Endometrial microvascular endothelial cells (primary cell): ENCODE measurements at regions not wholly inside any gene's neighbourhood (a gene's known extent, or its start where the extent isn't known, plus 50 kb on each side); places are given as distances from the start of the nearest gene placed in this dataset.

Experiments used
- in situ Hi-C: cut with HindIII; loops from 2 replicates; pipeline ENCODE4 v1.10.0; 2017; ENCODE audit warnings: low sequenced_read_pairs, low pct_unique_long_range_greater_than_20kb; ENCODE audit errors: inconsistent ontology term

DNA sequence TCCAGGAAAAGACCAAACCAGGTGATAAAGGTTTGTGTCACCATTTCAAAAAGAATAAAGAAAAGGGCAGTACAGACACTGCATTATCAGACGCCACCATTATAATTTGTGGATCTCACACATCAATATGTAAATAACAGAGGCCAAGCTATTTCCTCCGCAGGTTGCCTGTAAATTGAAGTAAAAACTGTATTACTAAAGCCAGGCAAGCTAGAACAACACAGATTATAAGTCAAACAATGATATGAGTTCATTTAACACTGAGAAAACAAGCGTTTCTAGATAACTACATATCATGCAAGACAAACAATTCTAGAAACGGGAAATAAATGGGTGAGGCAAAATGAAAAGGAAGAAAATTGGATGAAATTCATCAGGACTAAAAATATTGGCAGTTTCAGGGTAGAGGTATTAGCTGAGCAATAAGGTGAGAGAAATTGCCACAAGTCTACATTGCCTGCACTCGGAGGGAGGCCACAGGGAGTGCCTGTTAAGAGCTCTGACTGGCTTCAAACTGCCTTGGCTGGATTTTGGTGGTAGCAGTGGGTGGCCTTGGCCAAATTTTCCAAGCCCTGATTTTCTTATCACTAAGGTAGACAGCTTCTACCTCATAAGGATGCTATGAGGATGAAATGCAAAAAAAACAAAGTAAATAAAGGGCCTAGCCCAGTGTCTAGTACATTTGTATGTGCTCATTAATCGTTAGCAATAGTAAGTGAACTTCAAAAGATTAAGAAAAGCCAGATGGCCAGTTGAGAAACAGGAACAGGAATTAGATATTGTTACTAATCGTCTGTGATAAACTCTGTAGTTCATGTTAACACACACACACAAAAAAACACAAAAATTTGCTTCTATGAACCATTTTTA is 240.0 kb upstream of the NFE2L3 start:
- in situ Hi-C loops, result no loop called here

DNA sequence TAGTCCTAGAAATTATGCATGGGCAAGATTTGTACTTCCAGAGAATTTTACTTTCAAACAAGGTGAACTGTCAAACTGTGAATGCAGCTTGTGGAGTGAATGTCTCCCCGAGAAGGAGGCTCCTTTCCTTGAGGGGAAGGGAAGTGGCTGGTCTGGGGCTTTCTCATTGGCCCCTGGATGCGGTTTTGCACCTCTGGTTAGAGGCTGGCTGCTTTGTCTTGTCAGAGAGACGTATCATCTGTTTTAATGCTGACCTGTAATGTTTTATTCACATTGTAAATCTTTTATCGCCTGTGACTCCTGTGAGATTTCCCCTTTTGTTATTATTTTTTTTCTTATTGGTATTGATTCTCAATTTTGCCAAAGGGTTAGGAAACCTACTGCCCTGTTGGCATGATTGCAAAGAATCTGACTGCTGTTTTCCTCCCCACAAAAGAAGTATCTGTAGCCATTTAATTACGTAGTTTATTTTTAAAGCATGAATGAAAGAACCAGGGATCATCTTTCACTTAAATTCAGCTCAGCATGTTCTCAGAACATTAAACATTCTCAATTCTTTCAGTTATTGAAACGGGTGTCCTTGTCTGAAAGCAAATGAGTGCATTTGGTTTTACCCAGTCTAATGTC is 238.3 kb upstream of the NFE2L3 start:
- in situ Hi-C loops, result no loop called here

DNA sequence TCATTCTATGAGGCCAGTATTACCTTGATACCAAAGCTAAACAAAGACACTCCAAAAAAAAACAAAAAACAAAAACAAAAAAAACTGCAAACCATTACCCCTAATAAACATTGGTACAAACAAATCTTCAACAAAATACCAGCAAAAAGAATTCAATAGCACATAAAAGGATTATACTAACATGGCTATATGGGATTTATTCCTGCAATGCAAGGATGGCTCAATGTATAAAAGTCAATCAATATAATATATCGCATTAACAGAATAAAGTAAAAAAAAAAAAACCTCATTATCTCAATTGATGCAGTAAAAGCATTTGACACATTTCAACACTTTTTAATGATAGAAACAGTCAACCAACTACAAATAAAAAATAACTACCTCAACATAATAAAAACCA is 233.3 kb upstream of the NFE2L3 start:
- in situ Hi-C loops, result no loop called here

DNA sequence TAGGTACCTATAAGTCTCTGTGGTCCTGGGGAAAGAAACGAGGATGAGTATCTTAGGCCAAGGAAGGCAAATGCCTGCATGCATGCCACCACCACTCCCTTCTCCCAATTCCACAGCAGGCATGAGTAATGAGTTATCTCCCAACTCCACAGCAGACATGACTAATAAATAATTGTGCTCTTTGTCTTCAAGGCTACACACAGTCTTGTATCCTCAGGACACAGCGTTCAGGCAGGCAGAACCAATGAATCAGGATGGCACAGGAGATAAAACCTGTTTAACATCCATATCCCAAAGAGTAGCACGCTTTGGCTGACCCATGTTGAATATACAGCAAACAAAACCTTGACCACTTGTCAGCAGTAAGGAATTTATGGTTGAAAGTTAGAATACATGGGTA is 229.7 kb upstream of the NFE2L3 start:
- in situ Hi-C loops, result no loop called here

DNA sequence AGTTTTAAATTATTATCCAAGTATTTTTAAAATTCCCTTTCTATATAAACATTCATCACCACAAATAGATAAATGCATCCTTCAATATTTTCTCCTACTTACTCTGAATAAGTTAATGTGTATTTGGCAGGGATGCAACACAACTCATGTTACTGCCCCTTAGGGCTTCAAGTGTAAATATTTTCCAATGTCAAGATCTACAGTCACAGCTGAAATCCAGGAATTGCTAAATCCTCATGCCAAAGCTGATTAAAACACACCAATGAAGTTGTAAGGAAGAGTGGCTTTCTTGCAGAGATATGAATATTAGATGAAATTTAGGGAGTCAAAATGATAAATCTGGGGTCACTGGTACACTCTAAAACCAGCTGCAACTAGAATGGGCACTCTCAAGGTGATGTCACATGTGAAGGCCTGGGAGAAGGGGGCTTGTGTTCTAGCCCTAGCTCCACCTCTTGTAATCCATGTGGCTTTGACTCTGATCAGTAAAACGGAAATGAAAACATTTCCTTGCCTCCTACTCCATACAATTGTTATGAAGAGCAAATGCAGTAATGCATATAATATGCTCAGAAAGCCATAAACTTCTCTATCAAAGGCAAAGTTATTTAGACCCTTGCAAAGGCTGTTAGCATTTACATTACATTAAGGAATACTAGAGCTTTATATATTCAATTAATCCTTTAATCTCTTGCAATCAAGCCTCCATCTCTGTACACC is 228.1 kb upstream of the NFE2L3 start:
- in situ Hi-C loops, result no loop called here

DNA sequence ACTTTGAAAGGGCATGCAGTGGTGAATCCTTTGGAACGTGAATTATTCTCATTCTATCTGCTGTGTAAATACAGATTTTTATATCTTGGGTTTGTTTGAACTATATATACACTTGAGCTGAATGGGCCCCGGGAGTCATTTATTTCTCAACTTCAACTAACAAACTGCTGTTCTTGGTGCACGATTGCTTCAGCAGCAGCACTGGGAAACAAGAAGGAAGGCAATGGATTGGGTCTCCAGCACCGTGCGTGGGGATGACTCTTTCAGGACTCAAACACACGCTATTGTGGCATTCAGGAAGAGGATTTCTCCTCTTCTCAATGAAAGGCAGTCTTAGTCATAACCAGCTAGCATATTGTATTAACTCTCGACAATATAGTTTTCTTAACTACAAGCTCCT is 226.0 kb upstream of the NFE2L3 start:
- in situ Hi-C loops, result no loop called here

DNA sequence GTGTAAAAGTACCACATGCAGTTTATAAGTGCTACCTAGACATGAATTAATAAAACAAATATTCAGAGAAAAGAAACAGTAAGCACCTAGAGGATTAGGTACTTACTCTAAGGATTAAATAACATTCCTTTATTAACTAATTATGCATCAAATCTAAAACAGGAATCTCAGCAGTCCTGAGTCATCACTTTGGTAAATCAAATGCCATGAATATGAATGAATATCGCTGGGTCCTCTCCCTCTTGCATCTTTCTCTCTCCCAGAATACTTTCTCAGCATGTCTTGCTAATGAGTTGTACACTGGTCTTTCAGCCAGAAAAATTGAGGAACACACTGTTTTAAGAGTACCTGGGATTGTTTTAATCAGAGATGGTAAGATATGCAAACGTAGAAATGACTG is 225.5 kb upstream of the NFE2L3 start:
- in situ Hi-C loops, result no loop called here

DNA sequence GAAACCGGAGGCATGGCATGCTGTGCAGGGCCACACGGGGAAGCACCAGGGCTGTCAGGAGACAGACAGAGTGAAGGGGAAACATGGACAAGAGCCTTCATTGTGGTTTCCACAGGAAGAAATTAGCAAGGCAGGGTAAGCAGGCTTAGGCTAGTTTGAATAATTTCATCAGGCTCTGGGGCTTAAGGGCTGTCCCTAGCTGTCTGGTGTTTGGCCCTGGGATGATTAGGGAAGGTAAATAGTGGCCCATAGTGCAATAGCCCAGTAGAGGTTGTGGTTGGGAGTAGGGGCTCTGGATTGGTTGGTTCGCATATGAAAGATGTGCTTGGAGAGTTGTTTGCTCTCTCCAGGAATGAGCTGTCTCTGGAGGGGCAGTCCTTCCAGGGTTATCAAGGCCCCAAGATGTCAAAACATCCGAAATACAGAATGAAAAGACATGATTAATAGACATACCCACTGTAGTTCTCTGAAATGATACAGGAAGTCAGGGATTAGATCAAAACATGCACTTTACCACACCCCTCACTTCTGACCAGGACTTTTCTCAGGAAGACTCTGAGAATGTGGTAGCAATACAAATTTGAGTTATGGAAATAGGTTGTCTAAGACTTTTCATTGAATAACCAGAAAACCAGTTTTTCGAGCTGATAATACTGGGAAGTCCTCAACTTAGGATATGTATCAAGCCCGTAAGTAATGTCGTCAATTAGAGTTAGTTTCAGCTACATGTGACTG is 224.9 kb upstream of the NFE2L3 start:
- in situ Hi-C loops, result no loop called here

DNA sequence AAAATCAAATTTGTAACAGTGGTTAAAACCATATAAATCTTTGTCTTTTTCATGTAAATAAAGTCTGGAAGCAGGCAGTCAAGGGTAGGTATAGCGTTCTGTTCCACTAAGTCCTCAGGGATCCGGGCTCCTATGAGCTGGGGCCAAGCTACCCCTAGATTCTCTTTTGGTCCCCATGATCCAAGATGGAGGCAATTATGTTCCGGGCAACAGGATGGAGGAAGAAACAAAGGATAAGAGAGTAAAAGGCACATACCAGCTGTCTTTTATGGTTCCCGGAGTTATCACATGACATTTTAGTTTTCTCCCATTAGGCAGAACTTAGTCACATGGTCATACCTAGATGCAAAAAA is 224.4 kb upstream of the NFE2L3 start:
- in situ Hi-C loops, result no loop called here

DNA sequence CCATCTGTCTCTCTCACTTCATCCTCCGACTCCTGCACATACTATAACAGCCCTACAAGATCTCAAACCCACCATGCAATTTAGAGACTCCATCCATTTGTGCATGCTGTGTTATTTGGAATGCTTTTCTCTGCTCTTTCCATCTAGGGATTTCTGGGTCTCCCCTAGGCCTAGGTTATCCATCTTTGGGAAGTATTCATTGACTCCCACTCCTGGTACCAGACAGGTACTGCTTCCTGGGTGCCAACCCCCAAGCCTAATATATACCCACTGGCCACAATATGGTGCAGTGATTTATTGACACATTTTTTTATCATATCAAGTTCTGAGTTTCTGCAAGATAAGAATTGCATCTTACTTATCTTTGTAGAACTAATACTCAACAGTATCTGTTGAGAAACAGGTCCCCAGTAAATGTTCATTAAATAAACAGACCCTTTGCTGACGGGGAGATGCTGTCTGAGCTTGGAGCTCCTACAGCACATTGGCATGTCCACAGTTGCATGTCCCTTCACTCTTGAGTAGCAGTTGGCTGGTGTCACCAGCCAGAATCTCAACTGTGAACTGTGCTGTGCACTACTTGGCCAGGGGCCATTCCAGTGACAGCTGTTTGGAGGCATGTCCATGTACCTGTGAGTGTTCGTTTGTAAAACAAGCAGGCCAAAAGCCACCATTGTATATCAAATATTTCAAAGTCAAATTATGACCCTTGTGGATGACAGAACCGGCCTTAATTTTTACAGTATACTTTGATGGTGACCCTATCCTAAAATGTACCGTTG is 223.3 kb upstream of the NFE2L3 start:
- in situ Hi-C loops, result no loop called here

DNA sequence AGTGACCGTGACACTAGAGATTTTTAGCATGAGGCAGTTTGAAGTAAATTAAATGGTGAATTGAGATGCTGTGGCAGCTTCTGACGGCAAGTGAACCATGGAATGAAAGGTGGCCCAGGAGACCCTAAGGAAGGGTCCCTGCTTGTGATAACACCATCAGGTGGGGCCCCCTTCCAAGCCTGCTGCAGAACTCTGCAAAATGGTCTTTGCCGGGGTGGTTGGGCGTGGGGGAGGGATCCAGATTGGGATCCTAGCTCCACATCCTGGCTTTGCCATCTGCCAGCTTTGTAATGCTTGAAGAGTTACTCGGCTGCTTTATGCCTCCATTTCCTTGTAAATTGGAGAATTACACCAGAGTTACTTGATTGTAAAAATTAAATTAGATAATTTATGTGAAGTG is 222.6 kb upstream of the NFE2L3 start:
- in situ Hi-C loops, result no loop called here

DNA sequence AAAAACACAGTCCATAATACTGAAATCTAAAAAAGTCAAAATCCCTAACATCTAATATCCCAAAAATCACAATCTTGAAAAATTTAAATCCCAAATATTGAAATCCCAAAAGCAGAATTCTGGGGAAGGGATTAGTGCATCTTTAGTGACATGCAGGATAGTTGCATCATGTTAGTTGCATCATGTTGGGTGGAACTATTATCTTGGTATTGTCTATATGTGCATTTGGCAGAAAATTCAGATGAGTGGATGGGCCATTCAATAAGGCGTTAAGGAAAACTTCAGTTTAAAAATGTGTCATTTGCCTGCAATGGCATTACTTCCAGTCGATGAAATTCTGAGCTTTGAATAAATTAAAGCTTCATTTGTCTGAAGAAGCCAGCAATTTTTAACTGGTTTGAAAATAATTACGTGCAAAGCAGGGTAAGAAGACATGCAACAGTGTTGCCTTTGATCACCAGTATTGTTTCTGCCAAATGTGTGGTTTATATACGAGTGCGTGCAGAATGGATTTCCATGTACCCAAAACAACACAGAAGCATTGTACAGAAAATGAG is 221.4 kb upstream of the NFE2L3 start:
- in situ Hi-C loops, result no loop called here

DNA sequence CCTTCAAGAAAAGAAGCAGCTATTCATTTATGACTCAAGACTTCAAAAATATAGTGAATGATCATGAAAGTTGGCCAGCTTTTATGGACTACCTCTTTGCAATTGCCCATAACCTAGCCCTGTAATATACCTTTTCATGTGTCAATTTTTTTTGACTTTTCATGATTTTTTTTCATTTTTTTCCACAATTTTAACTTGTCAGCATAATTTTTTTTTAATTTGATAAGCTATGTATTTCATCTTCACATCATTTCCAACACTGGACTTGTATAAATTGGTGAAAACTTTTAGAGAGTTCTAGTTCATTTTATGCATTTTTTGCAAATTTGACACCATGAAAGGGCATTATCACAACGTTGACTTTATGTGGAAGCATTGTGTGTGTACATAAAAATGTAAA is 220.8 kb upstream of the NFE2L3 start:
- in situ Hi-C loops, result no loop called here

DNA sequence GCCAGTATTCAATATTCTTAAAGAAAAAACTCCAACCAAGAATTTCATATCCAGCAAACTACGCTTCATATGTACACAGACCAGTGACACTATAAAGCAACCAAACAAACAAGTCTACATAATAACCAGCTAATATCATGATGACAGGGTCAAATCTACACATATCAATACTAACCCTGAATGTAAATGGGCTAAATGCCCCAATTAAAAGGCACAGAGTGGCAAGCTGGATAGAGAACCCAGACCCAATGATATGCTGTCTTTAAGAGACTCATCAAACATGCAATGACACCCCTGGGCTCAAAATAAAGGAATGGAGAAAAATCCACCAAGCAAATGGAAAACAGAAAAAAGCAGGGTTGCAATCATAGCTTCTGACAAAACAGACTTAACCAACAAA is 218.1 kb upstream of the NFE2L3 start:
- in situ Hi-C loops, result no loop called here

DNA sequence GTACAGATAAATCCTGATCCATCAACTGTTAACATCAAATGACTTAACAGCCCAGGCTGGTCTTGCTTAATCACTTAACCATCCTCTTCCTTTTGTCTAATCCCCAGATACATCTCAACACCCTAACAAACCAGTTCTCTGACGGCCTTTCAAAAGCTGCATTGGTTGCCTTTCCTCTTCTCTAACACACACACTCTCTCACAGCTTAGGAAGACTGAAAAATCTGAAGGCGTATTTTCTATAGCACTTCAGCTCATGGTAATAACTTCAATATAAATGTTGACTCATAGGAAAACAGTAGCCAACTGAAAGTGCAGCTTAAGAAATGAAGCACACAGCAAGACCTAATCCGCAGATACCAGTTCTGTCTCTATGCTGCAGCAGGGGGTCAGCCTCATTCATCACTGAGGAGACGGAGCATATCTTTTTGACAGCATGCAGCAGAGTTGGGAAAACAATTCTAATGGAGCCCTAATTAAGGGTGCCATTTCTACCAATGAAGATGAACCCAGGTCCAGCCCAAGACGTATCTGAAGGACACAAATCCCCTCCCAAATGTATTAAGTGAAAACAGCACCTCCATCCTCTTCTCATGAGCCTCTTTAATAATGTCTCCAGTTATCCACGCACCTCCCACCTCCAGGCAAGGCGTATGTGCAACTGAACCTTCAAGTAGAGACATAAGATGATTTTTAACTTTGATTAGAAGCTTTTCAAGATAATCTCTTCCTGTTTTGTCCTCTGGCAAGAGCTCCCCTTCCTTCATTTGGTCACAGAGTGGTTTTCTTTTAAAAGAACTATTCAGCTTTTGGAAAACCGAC is 211.7 kb upstream of the NFE2L3 start:
- in situ Hi-C loops, result no loop called here

DNA sequence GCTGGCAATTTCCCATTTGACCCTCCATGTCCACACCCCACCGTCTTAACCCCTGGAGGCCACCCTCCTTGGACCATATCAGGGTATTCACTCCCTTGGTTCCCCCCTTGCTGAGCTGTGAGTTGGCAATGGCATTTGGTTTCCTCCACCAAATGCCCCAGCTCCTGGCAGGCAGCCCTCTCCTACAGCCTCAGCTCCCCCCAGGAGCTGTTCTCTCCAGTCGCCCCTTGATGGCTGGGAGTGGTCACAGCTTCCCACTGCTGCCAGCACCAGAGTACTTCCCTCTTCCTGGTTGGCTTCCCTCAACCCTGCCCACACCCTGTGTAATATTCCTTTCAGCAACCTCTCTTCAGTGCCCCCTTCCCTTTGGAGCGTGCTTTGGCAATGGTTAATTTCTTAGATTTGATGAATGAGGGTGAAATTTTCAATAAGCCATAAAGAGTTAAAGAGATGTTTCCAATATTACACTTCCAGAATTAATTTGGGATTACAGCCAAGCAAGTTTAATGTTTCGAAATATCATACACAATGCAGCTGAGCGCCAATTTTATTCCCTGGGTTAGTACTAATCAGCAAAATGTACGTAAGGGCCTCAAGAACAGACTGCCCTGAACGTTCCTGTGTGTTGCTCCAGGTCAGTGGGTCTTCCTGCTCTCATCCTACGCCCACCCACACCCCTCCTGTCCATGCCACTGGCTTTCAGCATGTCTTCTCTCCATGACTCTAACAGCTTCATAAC is 207.1 kb upstream of the NFE2L3 start:
- in situ Hi-C loops, result no loop called here

DNA sequence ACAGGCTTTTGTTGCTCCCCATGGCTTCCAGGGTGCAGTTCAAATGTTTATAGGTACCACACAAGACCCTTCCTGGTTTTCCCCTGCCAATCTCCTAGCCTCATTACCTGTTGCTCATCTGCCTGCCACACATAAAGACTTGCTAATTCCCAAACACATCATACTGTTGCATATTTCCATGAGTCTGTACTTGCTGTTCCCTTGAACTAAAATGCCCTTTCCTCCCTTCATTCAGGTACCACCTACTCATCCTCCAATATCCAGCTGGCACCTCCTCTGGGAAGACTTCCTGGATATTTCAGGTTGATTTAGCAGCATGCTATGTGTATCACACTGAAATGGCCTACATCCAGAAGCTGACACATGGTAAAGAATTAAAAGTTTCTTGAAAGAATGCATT is 206.4 kb upstream of the NFE2L3 start:
- in situ Hi-C loops, result no loop called here
